AG04450 (cell line): ENCODE measurements at regions not wholly inside any gene's neighbourhood (a gene's known extent, or its start where the extent isn't known, plus 50 kb on each side); places are given as distances from the start of the nearest gene placed in this dataset.

Source experiments
- CTCF ChIA-PET: fragments of 300-600, 350-600 bp; formaldehyde crosslinking; extraction: SDS; loops from one replicate; lab custom pipeline; 2022; ENCODE audit warnings: antibody characterized with exemption, inconsistent platforms; lab: Charles Lee
- POLR2A ChIA-PET: fragments of 350-600 bp; formaldehyde crosslinking; extraction: SDS; loops from one replicate; lab custom pipeline; 2021; ENCODE audit warnings: antibody characterized with exemption, inconsistent platforms; lab: Yijun Ruan, JAX
- DNase-seq: peaks from one replicate; pipeline ENCODE4 v3.0.0-alpha.2; 2011; ENCODE audit warnings: low read depth, low spot score
- H3K27ac ChIP-seq: one replicate; pipeline ENCODE4 v1.5.1; 2012; ENCODE audit warnings: low read depth, low read length, control low read depth
- H3K27me3 ChIP-seq: one replicate; pipeline ENCODE4 v1.6.0; 2012; ENCODE audit warnings: low read length; ENCODE audit not compliant: control insufficient read depth, insufficient read depth
- H3K4me3 ChIP-seq: 2 replicates; pipeline ENCODE4 v1.5.1; 2011; ENCODE audit warnings: mild to moderate bottlenecking, low read depth, low read length, control low read depth
- H3K9me3 ChIP-seq: 2 replicates; pipeline ENCODE4 v1.5.1; 2012; ENCODE audit warnings: low read length; ENCODE audit not compliant: control insufficient read depth, insufficient read depth
- TF ChIP-seq, protein P1 (sequence below): IDR thresholded peaks from 2 replicates; pipeline ENCODE4 v1.5.1; 2011; ENCODE audit warnings: low read depth, low read length, control low read depth, inconsistent platforms

DNA sequence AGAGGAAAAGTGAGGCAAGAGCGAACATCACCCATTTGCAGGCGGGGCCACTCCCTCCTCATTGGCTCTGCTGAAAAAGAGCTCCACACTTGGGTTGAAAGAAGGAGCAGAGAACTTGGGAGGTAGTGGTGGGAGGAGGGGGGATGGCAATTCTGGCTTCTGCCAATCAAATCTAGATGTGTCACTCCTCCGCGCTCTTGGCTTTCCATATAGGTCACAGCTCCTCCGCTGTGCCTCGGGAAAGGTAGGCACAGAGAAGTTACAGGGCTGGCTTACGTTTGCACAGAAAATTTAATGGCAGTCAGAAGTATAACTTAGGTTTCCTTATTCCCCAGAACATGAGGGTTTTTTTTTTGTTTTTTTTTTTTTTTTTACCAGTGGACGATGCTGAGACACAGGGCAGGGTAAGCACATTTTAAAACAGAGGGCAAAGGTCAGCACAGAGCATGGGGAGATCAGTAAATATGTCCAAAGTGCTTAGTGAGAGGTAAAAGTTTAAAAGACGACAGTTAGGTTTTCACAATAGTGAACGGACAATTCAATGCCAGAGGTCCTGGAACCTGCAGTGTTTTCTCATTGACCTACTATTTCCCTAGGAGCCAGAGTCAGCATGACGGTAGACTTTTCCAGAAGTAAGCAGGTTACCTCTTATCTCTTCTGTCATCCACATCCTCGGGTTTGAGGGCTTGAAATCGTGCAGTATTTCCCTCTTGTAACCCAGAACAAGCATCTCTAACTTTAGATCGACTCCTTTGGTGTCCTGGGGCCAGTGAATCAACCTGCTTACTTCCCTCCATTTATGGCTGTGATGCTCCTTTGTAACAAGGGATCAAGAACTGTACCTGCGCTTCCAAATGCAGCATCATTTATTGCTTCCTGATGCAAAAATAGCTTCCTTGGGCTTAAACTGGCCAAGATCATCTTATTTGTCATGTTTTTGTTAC lies 258.9 kb upstream of the PROX1 start:
- TF ChIP-seq, protein P1, sequence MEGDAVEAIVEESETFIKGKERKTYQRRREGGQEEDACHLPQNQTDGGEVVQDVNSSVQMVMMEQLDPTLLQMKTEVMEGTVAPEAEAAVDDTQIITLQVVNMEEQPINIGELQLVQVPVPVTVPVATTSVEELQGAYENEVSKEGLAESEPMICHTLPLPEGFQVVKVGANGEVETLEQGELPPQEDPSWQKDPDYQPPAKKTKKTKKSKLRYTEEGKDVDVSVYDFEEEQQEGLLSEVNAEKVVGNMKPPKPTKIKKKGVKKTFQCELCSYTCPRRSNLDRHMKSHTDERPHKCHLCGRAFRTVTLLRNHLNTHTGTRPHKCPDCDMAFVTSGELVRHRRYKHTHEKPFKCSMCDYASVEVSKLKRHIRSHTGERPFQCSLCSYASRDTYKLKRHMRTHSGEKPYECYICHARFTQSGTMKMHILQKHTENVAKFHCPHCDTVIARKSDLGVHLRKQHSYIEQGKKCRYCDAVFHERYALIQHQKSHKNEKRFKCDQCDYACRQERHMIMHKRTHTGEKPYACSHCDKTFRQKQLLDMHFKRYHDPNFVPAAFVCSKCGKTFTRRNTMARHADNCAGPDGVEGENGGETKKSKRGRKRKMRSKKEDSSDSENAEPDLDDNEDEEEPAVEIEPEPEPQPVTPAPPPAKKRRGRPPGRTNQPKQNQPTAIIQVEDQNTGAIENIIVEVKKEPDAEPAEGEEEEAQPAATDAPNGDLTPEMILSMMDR = no peak
- no peak overlapping the region for H3K27ac ChIP-seq
- ChIA-PET CTCF (no interaction called here), POLR2A (no interaction called here)
- H3K9me3 ChIP-seq = peaks cover 13% of the 10 kb centered on the region
- no peak overlapping the region for H3K4me3 ChIP-seq
- DNase-seq = no peak
- no peaks in the 10 kb centered on the region for H3K27me3 ChIP-seq

DNA sequence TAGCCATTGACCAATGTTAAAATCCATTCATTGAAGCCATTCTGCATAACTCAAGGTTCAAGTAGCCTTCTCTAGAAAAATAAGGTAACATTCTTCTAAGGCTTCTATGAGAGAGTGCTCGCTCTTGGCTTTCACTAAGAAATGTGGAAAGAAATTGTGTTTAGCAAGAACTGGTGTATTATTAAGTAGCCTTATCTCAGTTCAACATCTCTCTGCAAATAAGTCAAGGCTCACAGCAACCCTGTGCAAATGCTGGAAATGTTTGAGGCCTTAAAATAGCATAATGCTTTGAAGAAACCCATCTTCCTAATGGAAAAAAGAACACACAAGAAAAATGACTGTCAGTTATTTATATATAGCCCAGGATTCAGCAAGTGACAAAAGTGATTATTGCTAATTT lies 254.1 kb upstream of the PROX1 start:
- POLR2A ChIA-PET = no interaction called here
- DNase-seq = no peak
- Histone ChIP-seq H3K4me3 (no peak overlapping the region), H3K27me3 (no peaks in the 10 kb centered on the region), H3K9me3 (peaks cover 12% of the 10 kb centered on the region), H3K27ac (no peak overlapping the region)
- CTCF ChIA-PET = no interaction called here
- TF ChIP-seq, protein P1 = no peak

DNA sequence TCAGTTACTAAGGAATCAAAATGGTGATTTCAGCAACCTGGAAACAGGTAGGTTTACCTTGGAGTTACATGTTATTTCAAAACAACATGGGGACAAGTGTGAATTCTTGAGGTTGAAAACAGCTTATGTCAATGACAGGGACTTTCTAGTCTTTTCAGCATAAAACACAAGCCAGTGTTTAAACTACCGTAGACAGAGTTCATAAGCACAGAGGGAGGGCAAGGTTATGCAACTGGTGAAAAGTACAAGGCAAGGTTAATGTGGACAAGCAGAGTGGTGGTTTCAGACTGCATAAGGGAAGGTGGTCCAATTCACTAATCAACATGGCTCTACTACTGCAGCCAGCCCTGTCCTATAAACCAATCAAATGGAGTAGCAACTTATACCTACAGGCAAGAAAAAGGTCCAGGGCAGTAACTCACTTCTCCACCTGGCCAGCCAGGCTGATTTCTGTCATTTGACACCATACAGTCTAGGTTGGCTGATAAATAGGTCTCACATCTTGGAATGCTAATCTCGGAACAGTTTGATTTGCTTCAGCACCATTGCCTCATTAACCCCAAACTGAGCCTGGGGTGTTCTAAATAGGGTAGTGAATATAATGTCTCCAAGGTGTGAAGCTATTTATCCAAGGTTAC lies 250.3 kb upstream of the PROX1 start:
- H3K27ac ChIP-seq = no peak overlapping the region
- DNase-seq = no peak
- TF ChIP-seq, protein P1 = no peak
- peaks cover 8% of the 10 kb centered on the region for H3K9me3 ChIP-seq
- ChIA-PET CTCF (no interaction called here), POLR2A (no interaction called here)
- no peaks in the 10 kb centered on the region for H3K27me3 ChIP-seq
- H3K4me3 ChIP-seq = no peak overlapping the region

- no peak overlapping the region for H3K4me3 ChIP-seq
- CTCF ChIA-PET = interaction anchor here (0.6 kb wide), 1 partner anchor 286 kb away, joined by 3 read pairs; no protein-coding TSS in a partner anchor
- H3K9me3 ChIP-seq = peaks cover 9% of the 10 kb centered on the region
- TF ChIP-seq, protein P1 = no peak
- no peak for DNase-seq
- no peaks in the 10 kb centered on the region for H3K27me3 ChIP-seq
- no peak overlapping the region for H3K27ac ChIP-seq
- POLR2A ChIA-PET = interaction anchor here (0.6 kb wide), 1 partner anchor 75 kb away, joined by 3 read pairs; no protein-coding TSS in a partner anchor
Observed at GRCh38 chr1:213738658-213739057, 249.1 kb upstream of the PROX1 start.

- DNase-seq = no peak
- H3K9me3 ChIP-seq = peaks cover 3% of the 10 kb centered on the region; the same call in 1 of the 2 replicates
- TF ChIP-seq, protein P1 = no peak
- H3K27me3 ChIP-seq = no peaks in the 10 kb centered on the region
- ChIA-PET CTCF (no interaction called here), POLR2A (no interaction called here)
- no peak overlapping the region for H3K4me3 ChIP-seq
- no peak overlapping the region for H3K27ac ChIP-seq
Observed at GRCh38 chr1:213742992-213743391, 244.8 kb upstream of the PROX1 start.
